ENCODE measurements at regions not wholly inside any gene's neighbourhood (a gene's known extent, or its start where the extent isn't known, plus 50 kb on each side); places are given as distances from the start of the nearest gene placed in this dataset.

GRCh38 chr5:90096415-90097081 is 313.0 kb downstream of the CETN3 start:
- Histone ChIP-seq H3F3A (ENCODE audit: insufficient read depth, low read length, poor library complexity, severe bottlenecking) (no peaks in the 10 kb centered on the region), H3K36me3 (ENCODE audit: insufficient read depth, low read length) (no peaks in the 10 kb centered on the region), H3K27ac (ENCODE audit: low read length) (no peak overlapping the region), H4K20me1 (ENCODE audit: insufficient read depth) (no peaks in the 10 kb centered on the region), H3K79me2 (replicated peaks; ENCODE audit: insufficient read depth, low read length) (no peaks in the 10 kb centered on the region), H2AFZ (ENCODE audit: low read depth, low read length) (no peak overlapping the region), H3K4me3 (ENCODE audit: low read length) (no peak overlapping the region), H3K27me3 (ENCODE audit: insufficient read depth, low read depth, low read length) (peaks cover 3% of the 10 kb centered on the region), H3K4me2 (ENCODE audit: low read length) (no peak overlapping the region), H3K9ac (ENCODE audit: low read length) (no peak overlapping the region), H3K9me2 (ENCODE audit: insufficient read depth, low read length) (no peaks in the 10 kb centered on the region), H3K9me3 (ENCODE audit: low read length) (no peaks in the 10 kb centered on the region)
- TF ChIP-seq EP300 (conservative IDR thresholded peaks at IDR 0.05; ENCODE audit: poor library complexity, severe bottlenecking): no peak

- no peaks in the 10 kb centered on the region for H3K9me3 ChIP-seq (ENCODE audit: low read length)
- H3K27ac ChIP-seq (ENCODE audit: low read length): no peak overlapping the region
- no peaks in the 10 kb centered on the region for H3F3A ChIP-seq (ENCODE audit: insufficient read depth, low read length, poor library complexity, severe bottlenecking)
- H3K36me3 ChIP-seq (ENCODE audit: insufficient read depth, low read length): no peaks in the 10 kb centered on the region
- no peak overlapping the region for H3K4me3 ChIP-seq (ENCODE audit: low read length)
- H4K20me1 ChIP-seq (ENCODE audit: insufficient read depth): no peaks in the 10 kb centered on the region
- H3K27me3 ChIP-seq (ENCODE audit: insufficient read depth, low read depth, low read length): peaks cover 3% of the 10 kb centered on the region
- no peaks in the 10 kb centered on the region for H3K79me2 ChIP-seq (replicated peaks; ENCODE audit: insufficient read depth, low read length)
- no peak overlapping the region for H3K9ac ChIP-seq (ENCODE audit: low read length)
- H3K4me2 ChIP-seq (ENCODE audit: low read length): no peak overlapping the region
- TF ChIP-seq TAF1 (IDR thresholded peaks at IDR 0.05; ENCODE audit: low read depth) (no peak), REST (IDR thresholded peaks at IDR 0.05; ENCODE audit: borderline replicate concordance) (no peak), EZH2 (IDR thresholded peaks at IDR 0.05; ENCODE audit: borderline replicate concordance, insufficient read depth, low read length, poor library complexity, severe bottlenecking) (no peak), MXI1 (conservative IDR thresholded peaks at IDR 0.05; ENCODE audit: poor library complexity, severe bottlenecking) (no peak), CTCF (IDR thresholded peaks at IDR 0.05; ENCODE audit: poor library complexity, severe bottlenecking) (no peak), EP300 (conservative IDR thresholded peaks at IDR 0.05; ENCODE audit: poor library complexity, severe bottlenecking) (no peak), RAD21 (conservative IDR thresholded peaks at IDR 0.05) (no peak), SMC3 (conservative IDR thresholded peaks at IDR 0.05; ENCODE audit: poor library complexity) (no peak), POLR2AphosphoS5 (IDR thresholded peaks at IDR 0.05) (no peak)
- H3K9me2 ChIP-seq (ENCODE audit: insufficient read depth, low read length): no peaks in the 10 kb centered on the region
- H2AFZ ChIP-seq (ENCODE audit: low read depth, low read length): no peak overlapping the region
These were observed 314.1 kb downstream of the CETN3 start for GRCh38 chr5:90095292-90096060.

All from neural cell (in vitro differentiated cells).